Activated naive CD8-positive, alpha-beta T cell treated with anti-CD3 and anti-CD28 coated beads, Interleukin-2, amount 10 ng/mL, durations not matched to agents 7 days and 5 days (primary cell): ENCODE measurements at regions not wholly inside any gene's neighbourhood (a gene's known extent, or its start where the extent isn't known, plus 50 kb on each side); places are given as distances from the start of the nearest gene placed in this dataset.

Experiments
- ATAC-seq: fragments of 150-1000 bp; cut with Tn5 transposase; one replicate; pipeline ENCODE4 v1.10.0; 2021; ENCODE audit warnings: low read depth, moderate library complexity
- POLR2A ChIA-PET: fragments of 350-600 bp; sonication (Branson Sonifier 250); formaldehyde crosslinking; loops from one replicate; lab custom pipeline; 2021; ENCODE audit warnings: antibody characterized with exemption; lab: Charles Lee
- DNase-seq: peaks from one replicate; pipeline ENCODE4 v3.0.0; 2021
- H3K27ac Mint-ChIP-seq: one replicate; pipeline ENCODE4 v1.8.0; 2022; ENCODE audit warnings: mild to moderate bottlenecking, mixed read lengths
- H3K27me3 Mint-ChIP-seq: one replicate; pipeline ENCODE4 v1.8.0; 2022; ENCODE audit warnings: mild to moderate bottlenecking, moderate library complexity, mixed read lengths
- H3K36me3 Mint-ChIP-seq: one replicate; pipeline ENCODE4 v1.8.0; 2021; ENCODE audit warnings: mild to moderate bottlenecking, mixed read lengths
- H3K4me1 Mint-ChIP-seq: one replicate; pipeline ENCODE4 v1.8.0; 2021; ENCODE audit warnings: mixed read lengths
- H3K4me3 Mint-ChIP-seq: one replicate; pipeline ENCODE4 v1.8.0; 2022; ENCODE audit warnings: mild to moderate bottlenecking, moderate library complexity, mixed read lengths
- H3K9me3 Mint-ChIP-seq: one replicate; pipeline ENCODE4 v1.8.0; 2021; ENCODE audit warnings: mixed read lengths

DNA sequence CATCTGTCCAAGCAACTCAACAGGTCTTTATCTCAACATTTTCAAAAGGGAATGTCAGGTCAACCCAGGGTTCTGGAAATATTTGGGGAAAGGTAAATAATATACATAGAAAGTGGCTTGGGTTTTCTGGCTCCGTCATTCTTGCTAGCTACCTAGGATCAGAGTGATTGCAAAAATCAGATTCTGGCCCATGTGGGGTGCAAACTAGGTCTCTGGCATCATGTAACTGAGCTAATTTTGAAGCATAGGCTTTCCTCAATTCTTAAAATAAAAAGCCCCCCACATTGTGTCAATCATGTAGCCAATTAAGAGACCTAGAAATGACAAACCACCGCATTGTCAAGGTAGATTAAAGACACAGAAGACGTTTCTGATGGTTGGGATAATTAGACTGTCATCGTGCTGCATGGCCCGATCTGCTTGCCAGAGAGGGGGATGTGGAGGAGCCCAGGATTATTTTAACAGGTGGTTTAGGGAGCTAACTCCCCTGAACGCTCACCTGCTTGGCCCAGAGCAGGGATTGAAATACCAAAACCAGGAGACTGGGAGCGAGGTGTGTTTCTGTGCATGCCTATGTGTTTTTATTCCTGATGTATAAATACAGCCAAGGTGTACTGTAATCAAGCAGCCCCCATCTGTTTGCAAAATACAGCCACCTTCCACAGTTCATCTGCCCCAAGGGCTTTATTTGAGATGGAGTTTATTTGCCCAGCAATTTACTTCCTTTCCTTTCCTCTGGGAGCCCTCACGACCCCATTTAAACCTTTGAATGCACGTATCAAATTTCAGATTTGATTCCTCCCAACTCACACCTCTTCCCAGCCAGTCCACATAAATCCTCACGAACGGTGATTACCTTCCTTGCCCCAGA lies 189.5 kb downstream of the TTC8 start:
- Mint-ChIP-seq H3K4me3 (no peak overlapping the region), H3K27me3 (peaks cover 12% of the 10 kb centered on the region), H3K36me3 (no peaks in the 10 kb centered on the region), H3K9me3 (no peaks in the 10 kb centered on the region), H3K27ac (no peak overlapping the region), H3K4me1 (peaks cover 4% of the 10 kb centered on the region)
- POLR2A ChIA-PET = no interaction called here
- ATAC-seq = no peak
- no peak for DNase-seq

DNA sequence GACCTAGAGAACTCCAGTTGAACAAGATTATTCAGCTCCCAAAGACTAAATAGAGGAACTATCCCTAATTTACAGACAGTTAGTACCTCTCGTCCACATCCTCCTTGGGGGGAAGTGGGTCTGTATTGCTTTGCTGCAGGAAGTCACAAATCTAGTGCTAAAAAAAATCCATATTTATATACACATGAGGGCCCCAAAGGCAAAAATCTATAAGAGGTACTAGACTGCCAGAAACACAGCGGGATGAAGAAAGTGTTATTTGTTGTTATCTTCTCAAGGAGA lies 190.1 kb downstream of the TTC8 start:
- Mint-ChIP-seq H3K27me3 (peaks cover 17% of the 10 kb centered on the region), H3K27ac (no peak overlapping the region), H3K4me3 (no peak overlapping the region), H3K36me3 (no peaks in the 10 kb centered on the region), H3K4me1 (peaks cover 4% of the 10 kb centered on the region), H3K9me3 (no peaks in the 10 kb centered on the region)
- POLR2A ChIA-PET = no interaction called here
- DNase-seq (no peak), ATAC-seq (no peak)

DNA sequence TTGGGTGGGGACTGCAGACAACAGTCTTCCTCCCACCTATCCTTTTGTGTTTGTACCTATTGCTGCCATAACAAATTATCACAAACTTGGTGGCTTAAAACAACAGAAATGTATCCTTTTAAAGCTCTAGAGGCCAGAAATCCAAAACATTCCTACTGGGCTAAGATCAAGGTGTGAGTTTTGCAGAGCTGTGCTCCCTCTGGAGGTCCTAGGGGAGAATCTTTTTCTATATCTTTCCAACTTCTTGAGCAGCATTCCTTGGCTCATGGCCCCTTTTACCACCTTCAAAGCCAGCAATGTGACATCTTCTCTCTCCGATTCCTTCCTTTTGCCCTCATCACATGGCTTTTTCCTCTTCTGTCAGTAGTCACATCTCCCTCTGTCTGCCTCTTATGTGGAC lies 190.6 kb downstream of the TTC8 start:
- DNase-seq = no peak
- Mint-ChIP-seq H3K27ac (no peak overlapping the region), H3K27me3 (peaks cover 17% of the 10 kb centered on the region), H3K36me3 (no peaks in the 10 kb centered on the region), H3K4me3 (no peak overlapping the region), H3K4me1 (peaks cover 4% of the 10 kb centered on the region), H3K9me3 (no peaks in the 10 kb centered on the region)
- POLR2A ChIA-PET = no interaction called here
- ATAC-seq = no peak

GRCh38 chr14:89017417-89017816 lies 193.0 kb downstream of the TTC8 start:
- ATAC-seq = no peak
- peaks cover 4% of the 10 kb centered on the region for H3K4me1 Mint-ChIP-seq
- POLR2A ChIA-PET = no interaction called here
- H3K36me3 Mint-ChIP-seq = no peaks in the 10 kb centered on the region
- no peak overlapping the region for H3K4me3 Mint-ChIP-seq
- DNase-seq = no peak
- no peaks in the 10 kb centered on the region for H3K9me3 Mint-ChIP-seq
- H3K27ac Mint-ChIP-seq = no peak overlapping the region
- peaks cover 15% of the 10 kb centered on the region for H3K27me3 Mint-ChIP-seq

GRCh38 chr14:89022274-89022673 lies 197.8 kb downstream of the TTC8 start:
- POLR2A ChIA-PET = no interaction called here
- Mint-ChIP-seq H3K9me3 (no peaks in the 10 kb centered on the region), H3K4me3 (no peak overlapping the region), H3K36me3 (no peaks in the 10 kb centered on the region), H3K27me3 (peaks cover 50% of the 10 kb centered on the region), H3K4me1 (no peaks in the 10 kb centered on the region), H3K27ac (no peak overlapping the region)
- no peak for DNase-seq
- no peak for ATAC-seq

GRCh38 chr14:89024691-89025090 lies 200.2 kb downstream of the TTC8 start:
- ATAC-seq = no peak
- Mint-ChIP-seq H3K36me3 (no peaks in the 10 kb centered on the region), H3K27me3 (peaks cover 60% of the 10 kb centered on the region), H3K9me3 (no peaks in the 10 kb centered on the region), H3K4me1 (peaks cover 3% of the 10 kb centered on the region), H3K4me3 (no peak overlapping the region), H3K27ac (no peak overlapping the region)
- DNase-seq = no peak
- POLR2A ChIA-PET = no interaction called here

GRCh38 chr14:89025561-89026236 lies 201.2 kb downstream of the TTC8 start:
- DNase-seq (no peak), ATAC-seq (no peak)
- Mint-ChIP-seq H3K9me3 (no peaks in the 10 kb centered on the region), H3K36me3 (no peaks in the 10 kb centered on the region), H3K4me3 (no peak overlapping the region), H3K27ac (no peak overlapping the region), H3K4me1 (peaks cover 3% of the 10 kb centered on the region), H3K27me3 (peaks cover 61% of the 10 kb centered on the region)
- POLR2A ChIA-PET = no interaction called here

DNA sequence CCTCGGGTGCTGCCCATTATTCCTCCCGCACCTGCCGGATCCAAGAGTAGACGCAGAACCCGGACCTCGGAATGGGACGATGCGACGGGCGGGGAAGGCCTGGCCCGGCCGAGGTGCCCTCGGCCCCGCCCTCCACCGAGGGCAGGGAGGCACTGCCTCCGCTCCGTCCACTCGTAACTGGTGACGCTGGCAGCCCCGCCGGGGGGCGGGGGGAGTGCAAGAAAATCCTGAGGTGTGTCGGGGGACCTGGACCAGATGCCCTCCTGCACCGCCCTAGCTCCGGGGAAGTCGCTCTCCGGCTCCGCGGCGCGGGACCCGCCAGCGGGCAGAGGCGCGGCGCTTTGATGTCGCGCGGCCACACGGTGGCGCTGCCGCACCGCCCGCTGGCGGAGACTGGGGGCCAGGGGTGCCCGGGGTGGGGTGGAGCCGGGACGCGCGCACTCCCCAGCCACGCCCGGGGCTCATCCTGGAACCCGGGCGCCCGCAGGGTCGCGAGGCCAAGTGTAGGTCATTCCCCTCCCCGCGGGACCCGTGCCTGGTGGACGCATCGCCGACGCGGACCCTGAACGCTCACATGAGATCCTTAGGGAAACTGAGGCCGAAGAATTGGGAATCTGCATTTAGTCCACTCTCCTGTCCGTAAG lies 202.8 kb downstream of the TTC8 start:
- Mint-ChIP-seq H3K36me3 (no peaks in the 10 kb centered on the region), H3K4me3 (peak overlapping the region; percentile 72), H3K27ac (no peak overlapping the region), H3K4me1 (peaks cover 3% of the 10 kb centered on the region), H3K27me3 (peaks cover 62% of the 10 kb centered on the region), H3K9me3 (no peaks in the 10 kb centered on the region)
- ATAC-seq (peak; percentile 92), DNase-seq (peak; percentile 84)
- POLR2A ChIA-PET = no interaction called here

DNA sequence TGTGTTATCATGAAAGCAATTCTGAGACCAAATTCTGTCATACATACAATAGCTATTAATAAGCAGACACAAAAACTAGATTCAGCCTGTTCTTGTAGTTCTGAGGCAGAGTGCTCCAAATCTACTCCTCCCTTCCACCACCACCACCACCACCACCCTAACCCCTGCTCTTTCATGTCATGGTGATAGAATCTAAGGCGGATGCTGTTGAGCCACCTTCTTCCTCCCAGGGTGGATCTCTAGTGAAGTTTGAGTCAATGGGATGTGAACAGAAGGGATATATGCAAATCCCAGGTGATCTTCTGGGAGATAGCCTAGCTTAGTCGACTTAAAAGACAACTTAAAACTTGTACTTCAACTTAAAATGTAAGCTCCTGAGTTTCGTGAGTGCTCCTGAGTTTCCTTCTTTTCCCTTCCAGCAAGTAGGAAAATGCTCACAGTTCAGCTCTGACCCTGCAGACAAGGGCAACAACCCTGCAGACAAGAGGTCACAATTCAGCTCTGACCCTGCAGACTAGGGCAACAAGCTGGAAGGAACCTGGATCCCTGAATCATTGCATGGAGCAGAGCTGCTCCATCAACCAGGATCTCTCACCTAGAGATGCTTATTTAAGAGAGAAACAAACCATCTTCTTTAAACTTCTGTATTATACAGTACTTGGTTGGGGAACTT lies 204.1 kb downstream of the TTC8 start:
- ATAC-seq = no peak
- POLR2A ChIA-PET = no interaction called here
- peaks cover 55% of the 10 kb centered on the region for H3K27me3 Mint-ChIP-seq
- H3K4me3 Mint-ChIP-seq = peak overlapping the region; percentile 3
- H3K9me3 Mint-ChIP-seq = no peaks in the 10 kb centered on the region
- peaks cover 5% of the 10 kb centered on the region for H3K4me1 Mint-ChIP-seq
- no peak overlapping the region for H3K27ac Mint-ChIP-seq
- no peaks in the 10 kb centered on the region for H3K36me3 Mint-ChIP-seq
- DNase-seq = no peak

GRCh38 chr14:89029961-89030694 lies 205.7 kb downstream of the TTC8 start:
- no peak for ATAC-seq
- H3K4me1 Mint-ChIP-seq = peaks cover 5% of the 10 kb centered on the region
- H3K27ac Mint-ChIP-seq = no peak overlapping the region

DNA sequence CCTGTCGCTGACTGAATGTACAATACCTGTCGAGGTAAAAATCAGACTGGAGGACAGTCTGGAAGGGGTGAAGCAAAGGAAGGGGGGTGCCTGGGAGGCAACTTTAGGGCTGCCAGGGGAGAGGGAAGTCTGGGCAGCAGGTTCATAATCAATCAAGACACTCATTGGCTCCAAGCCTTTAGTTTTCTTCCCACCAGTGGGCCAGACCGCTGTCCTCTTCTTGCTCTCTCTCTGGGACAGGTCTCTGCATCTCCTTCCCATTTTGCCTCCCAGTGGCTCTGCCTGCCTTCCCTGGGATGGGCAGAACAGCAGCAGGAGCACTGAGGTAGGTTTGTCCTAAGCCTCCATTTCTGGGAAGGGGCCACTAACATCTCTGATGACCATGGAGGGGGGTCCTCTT lies 206.5 kb downstream of the TTC8 start:
- no peaks in the 10 kb centered on the region for H3K9me3 Mint-ChIP-seq
- DNase-seq (no peak), ATAC-seq (no peak)
- H3K27ac Mint-ChIP-seq = no peak overlapping the region
- POLR2A ChIA-PET = no interaction called here
- peaks cover 5% of the 10 kb centered on the region for H3K4me1 Mint-ChIP-seq
- H3K27me3 Mint-ChIP-seq = peaks cover 39% of the 10 kb centered on the region
- no peaks in the 10 kb centered on the region for H3K36me3 Mint-ChIP-seq
- no peak overlapping the region for H3K4me3 Mint-ChIP-seq

More at GRCh38 chr14:89029961-89030694, 205.7 kb downstream of the TTC8 start:
- no peaks in the 10 kb centered on the region for H3K36me3 Mint-ChIP-seq
- H3K4me3 Mint-ChIP-seq = no peak overlapping the region
- peaks cover 43% of the 10 kb centered on the region for H3K27me3 Mint-ChIP-seq
- POLR2A ChIA-PET = no interaction called here
- no peaks in the 10 kb centered on the region for H3K9me3 Mint-ChIP-seq
- DNase-seq = no peak

GRCh38 chr14:89032086-89032649 lies 207.7 kb downstream of the TTC8 start:
- no peak for DNase-seq
- H3K9me3 Mint-ChIP-seq = no peaks in the 10 kb centered on the region
- H3K4me1 Mint-ChIP-seq = peaks cover 5% of the 10 kb centered on the region
- ATAC-seq = no peak
- H3K27me3 Mint-ChIP-seq = peaks cover 39% of the 10 kb centered on the region
- POLR2A ChIA-PET = no interaction called here
- no peak overlapping the region for H3K4me3 Mint-ChIP-seq
- no peaks in the 10 kb centered on the region for H3K36me3 Mint-ChIP-seq
- no peak overlapping the region for H3K27ac Mint-ChIP-seq

GRCh38 chr14:89033756-89034155 lies 209.3 kb downstream of the TTC8 start:
- no peaks in the 10 kb centered on the region for H3K9me3 Mint-ChIP-seq
- POLR2A ChIA-PET = no interaction called here
- ATAC-seq = no peak
- peaks cover 34% of the 10 kb centered on the region for H3K27me3 Mint-ChIP-seq
- peaks cover 2% of the 10 kb centered on the region for H3K4me1 Mint-ChIP-seq
- H3K4me3 Mint-ChIP-seq = no peak overlapping the region
- DNase-seq = no peak
- no peak overlapping the region for H3K27ac Mint-ChIP-seq
- no peaks in the 10 kb centered on the region for H3K36me3 Mint-ChIP-seq
